Caco-2 (cell line): ENCODE measurements at regions not wholly inside any gene's neighbourhood (a gene's known extent, or its start where the extent isn't known, plus 50 kb on each side); places are given as distances from the start of the nearest gene placed in this dataset.

Source experiments
- BruUV-seq: library from RNA; stranded (reverse); fragments of 400-500 nt; replicated peaks from 2 replicates; lab custom pipeline; 2021; lab: Mats Ljungman, UMichigan
- CTCF ChIA-PET: fragments of 300-600 bp; sonication (Branson Sonifier 250); formaldehyde crosslinking; loops from one replicate; lab custom pipeline; 2022; ENCODE audit warnings: antibody characterized with exemption; lab: Charles Lee
- POLR2A ChIA-PET: fragments of 300-600 bp; sonication (Branson Sonifier 250); formaldehyde crosslinking; loops from one replicate; lab custom pipeline; 2022; ENCODE audit warnings: antibody characterized with exemption; lab: Charles Lee
- DNase-seq, 2 experiments: peaks; one replicate each; pipeline versions ENCODE4 v3.0.0 to v3.0.0-alpha.2; 2020 to 2022
- H3K27me3 ChIP-seq: replicated peaks from 2 replicates; pipeline ENCODE4 v1.6.0; 2011; ENCODE audit warnings: low read length; ENCODE audit not compliant: control insufficient read depth, insufficient read depth
- H3K36me3 ChIP-seq: 2 replicates; pipeline ENCODE4 v1.5.1; 2011; ENCODE audit warnings: low read length; ENCODE audit not compliant: control insufficient read depth, insufficient read depth
- H3K4me1 ChIP-seq: fragments of 250-450 bp; sonication (Bioruptor Pico); 2 replicates; pipeline ENCODE4 v1.5.1; 2020; ENCODE audit warnings: mild to moderate bottlenecking
- H3K4me3 ChIP-seq: 2 replicates; pipeline ENCODE4 v1.5.1; 2011; ENCODE audit warnings: low read depth, mild to moderate bottlenecking, control low read depth, low read length
- H3K9me3 ChIP-seq: fragments of 250-450 bp; sonication (Bioruptor Pico); 2 replicates; pipeline ENCODE4 v1.5.1; 2020; ENCODE audit warnings: mild to moderate bottlenecking, moderate library complexity
- H3K27ac Mint-ChIP-seq: one replicate; pipeline ENCODE4 v1.8.0; 2022; ENCODE audit warnings: mixed read lengths; ENCODE audit not compliant: unreplicated experiment
- H3K27me3 Mint-ChIP-seq: one replicate; pipeline ENCODE4 v1.8.0; 2022; ENCODE audit warnings: mixed read lengths; ENCODE audit not compliant: insufficient read depth, unreplicated experiment
- H3K36me3 Mint-ChIP-seq: one replicate; pipeline ENCODE4 v1.8.0; 2022; ENCODE audit warnings: mild to moderate bottlenecking, mixed read lengths; ENCODE audit not compliant: insufficient read depth, unreplicated experiment
- H3K4me1 Mint-ChIP-seq: one replicate; pipeline ENCODE4 v1.8.0; 2022; ENCODE audit warnings: low read depth, mixed read lengths; ENCODE audit not compliant: unreplicated experiment
- H3K4me3 Mint-ChIP-seq: one replicate; pipeline ENCODE4 v1.8.0; 2022; ENCODE audit warnings: mild to moderate bottlenecking, moderate library complexity, mixed read lengths; ENCODE audit not compliant: unreplicated experiment
- H3K9me3 Mint-ChIP-seq: one replicate; pipeline ENCODE4 v1.8.0; 2022; ENCODE audit warnings: mixed read lengths; ENCODE audit not compliant: unreplicated experiment
- intact Hi-C: fragments of 100-400 bp; cut with micrococcal nuclease; formaldehyde crosslinking; loops from one replicate; pipeline ENCODE4 v1.10.0; 2022; ENCODE audit not compliant: unreplicated experiment
- TF ChIP-seq, protein P1 (sequence below), 2 experiments: fragments of 200-600 bp in 1 of 2; IDR thresholded peaks; 1 replicate in 1 of 2; 2 replicates in 1 of 2; pipeline versions ENCODE4 v1.5.1 to v1.8.0; 2011 to 2022; ENCODE audit warnings: antibody characterized with exemption in 1 of 2, control low read depth in 1 of 2, inconsistent platforms in 1 of 2, low read depth in 1 of 2, low read length in 1 of 2, mild to moderate bottlenecking in 1 of 2, moderate library complexity in 1 of 2; ENCODE audit not compliant: insufficient read depth in 1 of 2, severe bottlenecking in 1 of 2, unreplicated experiment in 1 of 2

DNA sequence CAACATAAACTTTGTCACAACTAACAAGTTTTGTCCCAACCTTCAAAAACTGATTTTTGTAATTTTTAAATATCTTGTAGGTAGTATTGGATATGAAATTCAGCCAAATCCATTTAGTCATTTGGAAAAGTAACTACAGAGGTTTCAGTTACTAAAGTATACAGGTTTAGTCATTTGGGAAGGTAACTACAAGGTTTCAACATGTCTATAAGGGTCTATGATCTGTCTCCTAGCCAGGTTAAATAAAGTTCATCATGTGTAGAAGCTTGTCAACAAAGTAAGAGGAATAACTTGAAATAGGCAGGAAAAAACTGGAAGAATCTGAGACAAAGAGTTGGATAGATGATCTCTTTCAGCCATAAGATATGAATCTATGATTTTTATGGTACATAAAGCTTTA is 229.8 kb downstream of the COL12A1 start:
- Histone ChIP-seq H3K36me3 (no peaks in the 10 kb centered on the region), H3K9me3 (no peaks in the 10 kb centered on the region), H3K4me1 (peaks cover 2% of the 10 kb centered on the region), H3K27me3 (no peaks in the 10 kb centered on the region), H3K4me3 (no peak overlapping the region)
- Mint-ChIP-seq H3K4me1 (peaks cover 8% of the 10 kb centered on the region), H3K4me3 (no peak overlapping the region), H3K27me3 (no peaks in the 10 kb centered on the region), H3K9me3 (peaks cover 9% of the 10 kb centered on the region), H3K27ac (no peak overlapping the region), H3K36me3 (no peaks in the 10 kb centered on the region)
- intact Hi-C loops: no loop called here
- CTCF ChIA-PET: no interaction called here
- TF ChIP-seq, protein P1, sequence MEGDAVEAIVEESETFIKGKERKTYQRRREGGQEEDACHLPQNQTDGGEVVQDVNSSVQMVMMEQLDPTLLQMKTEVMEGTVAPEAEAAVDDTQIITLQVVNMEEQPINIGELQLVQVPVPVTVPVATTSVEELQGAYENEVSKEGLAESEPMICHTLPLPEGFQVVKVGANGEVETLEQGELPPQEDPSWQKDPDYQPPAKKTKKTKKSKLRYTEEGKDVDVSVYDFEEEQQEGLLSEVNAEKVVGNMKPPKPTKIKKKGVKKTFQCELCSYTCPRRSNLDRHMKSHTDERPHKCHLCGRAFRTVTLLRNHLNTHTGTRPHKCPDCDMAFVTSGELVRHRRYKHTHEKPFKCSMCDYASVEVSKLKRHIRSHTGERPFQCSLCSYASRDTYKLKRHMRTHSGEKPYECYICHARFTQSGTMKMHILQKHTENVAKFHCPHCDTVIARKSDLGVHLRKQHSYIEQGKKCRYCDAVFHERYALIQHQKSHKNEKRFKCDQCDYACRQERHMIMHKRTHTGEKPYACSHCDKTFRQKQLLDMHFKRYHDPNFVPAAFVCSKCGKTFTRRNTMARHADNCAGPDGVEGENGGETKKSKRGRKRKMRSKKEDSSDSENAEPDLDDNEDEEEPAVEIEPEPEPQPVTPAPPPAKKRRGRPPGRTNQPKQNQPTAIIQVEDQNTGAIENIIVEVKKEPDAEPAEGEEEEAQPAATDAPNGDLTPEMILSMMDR (IDR thresholded peaks at IDR 0.05; ENCODE audit: insufficient read depth in 1 of 2, low read depth in 1 of 2, low read length in 1 of 2, severe bottlenecking in 1 of 2, unreplicated experiment in 1 of 2): no peak
- POLR2A ChIA-PET: no interaction called here
- no TSS peak for BruUV-seq
- no peak for DNase-seq

DNA sequence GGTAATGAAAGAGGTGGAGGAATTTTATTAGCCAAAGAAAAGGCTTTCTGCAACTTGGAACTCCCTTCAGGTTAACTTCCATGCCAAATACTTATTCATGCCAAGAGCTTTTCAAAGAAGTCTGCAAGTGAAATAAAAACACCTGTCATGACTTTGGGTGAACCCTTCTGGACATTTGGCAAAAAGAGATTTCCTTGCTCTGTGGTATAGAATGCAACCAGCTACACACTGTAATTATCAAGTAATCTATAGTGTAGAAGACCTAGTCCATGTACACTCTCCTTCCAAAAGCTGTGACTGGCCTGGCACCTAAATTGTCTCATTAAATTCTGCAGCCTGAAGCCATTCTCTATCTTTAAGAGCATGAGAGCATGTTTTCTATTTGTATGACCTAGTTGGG is 232.3 kb downstream of the COL12A1 start:
- Mint-ChIP-seq H3K36me3 (no peaks in the 10 kb centered on the region), H3K27ac (no peak overlapping the region), H3K9me3 (peaks cover 9% of the 10 kb centered on the region), H3K27me3 (no peaks in the 10 kb centered on the region), H3K4me1 (peaks cover 25% of the 10 kb centered on the region), H3K4me3 (no peak overlapping the region)
- ChIA-PET CTCF (no interaction called here), POLR2A (no interaction called here)
- peaks cover 5% of the 10 kb centered on the region; the same call in 1 of the 2 replicates for H3K9me3 ChIP-seq
- no peak for DNase-seq
- BruUV-seq: no TSS peak
- no peaks in the 10 kb centered on the region for H3K27me3 ChIP-seq
- TF ChIP-seq, protein P1 (IDR thresholded peaks at IDR 0.05; ENCODE audit: insufficient read depth in 1 of 2, low read depth in 1 of 2, low read length in 1 of 2, severe bottlenecking in 1 of 2, unreplicated experiment in 1 of 2): no peak
- intact Hi-C loops: no loop called here
- H3K4me3 ChIP-seq: no peak overlapping the region
- peaks cover 24% of the 10 kb centered on the region for H3K4me1 ChIP-seq
- no peaks in the 10 kb centered on the region for H3K36me3 ChIP-seq

DNA sequence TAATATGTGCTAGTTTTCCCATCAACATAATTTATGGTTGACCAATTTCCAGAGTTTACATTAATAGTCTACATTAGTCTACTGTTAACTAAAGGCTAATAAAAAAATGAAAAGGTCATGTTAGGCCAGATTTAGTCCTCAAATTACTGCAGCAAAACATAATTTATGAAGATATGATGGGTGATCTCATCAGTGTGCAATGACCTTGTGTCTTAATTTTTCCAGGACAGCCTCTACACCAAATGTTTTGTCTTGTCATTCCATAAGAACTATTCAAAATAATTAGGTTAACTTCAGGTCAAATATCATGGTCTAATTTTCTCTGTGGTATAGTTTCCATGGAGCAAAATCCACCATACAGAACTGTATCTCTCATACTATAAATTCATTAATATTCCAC is 234.2 kb downstream of the COL12A1 start:
- TF ChIP-seq, protein P1 (IDR thresholded peaks at IDR 0.05; ENCODE audit: insufficient read depth in 1 of 2, low read depth in 1 of 2, low read length in 1 of 2, severe bottlenecking in 1 of 2, unreplicated experiment in 1 of 2): no peak

More for the DNA sequence above, 234.2 kb downstream of the COL12A1 start:
- H3K4me1 Mint-ChIP-seq: peaks cover 17% of the 10 kb centered on the region
- DNase-seq: no peak
- Histone ChIP-seq H3K27me3 (no peaks in the 10 kb centered on the region), H3K4me1 (peaks cover 36% of the 10 kb centered on the region), H3K36me3 (no peaks in the 10 kb centered on the region), H3K9me3 (peaks cover 5% of the 10 kb centered on the region; the same call in 1 of the 2 replicates), H3K4me3 (no peak overlapping the region)
- intact Hi-C loops: loop anchor here (2.0 kb wide), 1 partner anchor 211 kb away; no protein-coding TSS in a partner anchor
- H3K27ac Mint-ChIP-seq: no peak overlapping the region
- POLR2A ChIA-PET: no interaction called here
- H3K9me3 Mint-ChIP-seq: peaks cover 9% of the 10 kb centered on the region
- CTCF ChIA-PET: no interaction called here
- no peaks in the 10 kb centered on the region for H3K36me3 Mint-ChIP-seq
- no peak overlapping the region for H3K4me3 Mint-ChIP-seq
- BruUV-seq: no TSS peak
- H3K27me3 Mint-ChIP-seq: no peaks in the 10 kb centered on the region
